Activated CD8-positive, alpha-beta memory T cell treated with anti-CD3 and anti-CD28 coated beads for 24 hours (primary cell): ENCODE measurements at regions not wholly inside any gene's neighbourhood (a gene's known extent, or its start where the extent isn't known, plus 50 kb on each side); places are given as distances from the start of the nearest gene placed in this dataset.
"Not testable (repeated sequence)": the region's sequence is repeated elsewhere in the genome, so short reads cannot be mapped to it uniquely, and the experiment has no call there.

ENCODE experiments used
- DNase-seq: peaks from one replicate; pipeline ENCODE4 v3.0.0-alpha.2; 2020

DNA sequence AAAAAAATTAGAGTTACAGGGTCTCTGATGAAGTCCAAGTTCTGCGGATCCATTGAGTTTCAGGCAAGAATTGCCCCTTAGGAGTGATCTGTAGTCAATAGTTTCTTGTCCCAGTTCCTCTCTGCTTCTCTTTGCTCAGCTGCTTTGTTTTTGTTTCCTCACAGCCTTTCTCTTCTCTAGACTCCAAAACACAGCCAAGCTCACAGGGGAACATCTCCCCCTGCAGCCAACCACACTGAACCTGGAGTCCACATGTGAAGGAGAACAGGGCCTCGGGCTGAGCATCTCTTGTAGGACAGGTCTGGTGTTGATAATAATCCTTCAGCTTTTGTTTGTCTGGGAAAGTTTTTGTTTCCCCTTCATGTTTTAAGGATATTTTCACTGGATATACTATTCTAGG is 202.6 kb upstream of the ATP10A start:
- no peak for DNase-seq

DNA sequence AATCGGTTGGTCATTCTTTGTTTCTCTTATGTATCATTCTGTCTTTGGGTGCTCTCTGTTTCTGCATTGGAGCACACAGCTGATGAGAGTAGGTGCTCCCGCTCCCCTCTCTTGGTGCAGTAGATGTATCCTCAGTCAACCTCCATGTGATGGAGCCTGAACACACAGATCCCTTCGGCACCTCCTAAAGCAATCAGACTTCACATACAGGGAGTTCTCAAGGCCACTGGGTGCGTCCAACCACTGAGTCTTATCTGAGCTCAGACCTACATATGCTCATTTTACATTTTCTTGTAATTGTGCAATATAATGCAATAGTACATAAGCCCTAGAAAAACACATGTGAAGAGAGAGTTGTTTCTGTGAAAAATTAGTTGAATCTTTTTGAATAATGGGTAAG is 198.1 kb upstream of the ATP10A start:
- DNase-seq, result no peak

DNA sequence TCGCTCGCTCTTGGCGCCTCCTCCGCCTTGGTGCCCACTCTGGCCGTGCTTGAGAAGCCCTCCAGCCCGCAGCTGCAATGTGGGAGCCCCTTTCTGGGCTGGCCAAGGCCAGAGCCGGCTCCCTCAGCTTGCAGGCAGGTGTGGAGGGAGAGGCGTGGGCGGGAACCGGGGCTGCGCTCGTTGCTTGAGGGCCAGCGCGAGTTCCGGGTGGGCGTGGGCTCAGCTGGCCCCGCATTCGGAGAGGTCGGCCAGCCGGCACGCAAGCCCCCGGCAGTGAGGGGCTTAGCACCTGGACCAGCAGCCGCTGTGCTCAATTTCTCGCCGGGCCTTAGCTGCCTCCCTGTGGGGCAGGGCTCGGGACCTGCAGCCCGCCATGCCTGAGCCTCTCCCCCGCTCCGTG is 193.6 kb upstream of the ATP10A start:
- not testable (repeated sequence) for DNase-seq

DNA sequence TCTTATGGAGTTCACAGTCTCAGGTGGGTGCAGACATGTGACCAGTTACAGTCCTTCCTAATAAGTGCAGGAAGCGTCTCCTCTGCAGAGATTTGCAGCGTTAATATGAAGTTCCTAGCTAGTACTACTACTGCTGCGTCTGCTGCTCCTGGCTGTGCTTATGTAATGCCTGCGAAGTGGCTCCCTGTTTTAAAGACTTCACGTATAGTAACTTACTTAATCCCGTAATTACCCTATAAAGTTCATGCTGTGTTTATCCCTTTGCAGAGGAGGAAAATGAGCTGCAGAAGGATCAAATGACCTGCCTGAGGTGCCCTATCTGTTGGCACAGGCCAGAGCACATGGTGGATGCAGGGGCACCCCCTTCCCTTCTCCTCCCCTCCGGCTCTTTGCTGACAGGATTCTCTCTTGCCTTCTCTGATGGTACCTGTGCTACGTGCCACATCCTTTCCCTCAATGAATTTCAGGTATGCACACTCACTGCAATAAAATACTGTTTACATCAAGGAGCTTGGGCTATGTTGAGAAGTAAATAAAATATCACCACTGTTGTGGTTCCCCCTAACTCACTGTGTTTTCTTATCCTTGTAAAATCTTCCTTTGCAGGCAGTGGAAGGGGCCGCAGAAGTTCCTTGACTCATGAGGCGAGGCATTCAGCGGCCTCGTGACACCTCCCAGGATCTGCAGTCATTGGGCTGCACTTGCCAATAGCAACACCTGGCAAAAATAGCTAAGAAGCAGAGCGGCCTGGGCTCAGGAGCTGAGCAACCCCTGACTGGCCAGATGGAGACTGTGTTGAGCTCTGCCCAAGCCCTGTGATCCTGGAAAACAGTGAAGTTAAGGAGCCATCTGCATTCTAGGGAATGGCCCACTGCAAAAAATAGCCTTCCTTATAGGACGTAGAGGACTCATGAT is 188.9 kb upstream of the ATP10A start:
- DNase-seq, result no peak

DNA sequence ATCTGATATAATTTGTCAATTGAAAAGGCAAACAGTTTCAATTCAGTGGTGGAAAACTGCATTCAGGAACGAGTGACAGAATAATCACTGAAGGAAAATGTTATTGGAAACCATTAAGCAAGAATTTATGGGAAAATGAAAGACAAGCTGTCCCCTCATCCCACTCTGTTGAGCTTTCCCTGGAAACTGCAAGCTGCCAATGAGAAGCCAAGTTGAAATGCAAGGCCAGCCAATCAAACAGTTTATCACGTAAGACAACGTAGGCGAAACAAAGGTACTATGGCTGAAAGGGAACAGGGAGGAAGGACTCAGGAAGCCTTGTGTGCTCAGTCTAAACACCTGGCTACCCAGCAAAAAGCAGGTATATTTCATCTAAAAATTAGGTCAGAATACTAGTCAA is 187.9 kb upstream of the ATP10A start:
- no peak for DNase-seq

DNA sequence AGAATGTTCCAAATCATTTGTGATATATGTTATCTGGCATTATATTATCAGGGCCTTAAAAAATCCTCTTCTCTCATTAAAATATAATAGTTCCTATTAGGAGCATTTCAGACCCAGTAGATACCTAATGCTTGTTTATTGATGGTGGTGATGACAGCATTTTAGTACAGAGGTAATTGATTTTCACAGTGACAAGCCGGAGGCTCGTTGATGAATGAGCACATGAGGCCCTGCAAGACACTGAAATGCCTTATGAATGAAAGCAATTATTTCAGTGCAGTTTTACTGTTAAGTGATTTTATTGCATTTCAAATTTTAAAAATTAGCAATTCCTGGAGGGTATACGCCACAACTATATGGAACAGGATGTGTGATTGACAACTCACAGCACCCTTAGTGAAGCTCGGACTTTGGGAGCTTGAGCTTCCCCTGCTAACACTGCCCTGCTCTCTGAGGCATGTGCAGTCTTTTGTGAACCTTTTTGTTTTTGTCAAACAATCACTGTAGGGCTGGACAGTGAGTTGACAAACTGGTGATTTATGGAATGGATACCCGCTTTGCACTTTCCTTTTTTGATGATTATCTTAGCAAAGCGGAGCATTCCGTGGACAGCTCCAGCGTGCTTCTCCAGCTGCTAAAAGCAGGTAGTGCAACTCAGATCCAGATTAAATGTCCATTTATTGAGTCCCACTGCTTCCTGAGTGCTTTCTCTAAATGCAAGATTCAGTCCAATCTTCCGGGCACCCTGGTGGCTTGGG is 187.0 kb upstream of the ATP10A start:
- no peak for DNase-seq

DNA sequence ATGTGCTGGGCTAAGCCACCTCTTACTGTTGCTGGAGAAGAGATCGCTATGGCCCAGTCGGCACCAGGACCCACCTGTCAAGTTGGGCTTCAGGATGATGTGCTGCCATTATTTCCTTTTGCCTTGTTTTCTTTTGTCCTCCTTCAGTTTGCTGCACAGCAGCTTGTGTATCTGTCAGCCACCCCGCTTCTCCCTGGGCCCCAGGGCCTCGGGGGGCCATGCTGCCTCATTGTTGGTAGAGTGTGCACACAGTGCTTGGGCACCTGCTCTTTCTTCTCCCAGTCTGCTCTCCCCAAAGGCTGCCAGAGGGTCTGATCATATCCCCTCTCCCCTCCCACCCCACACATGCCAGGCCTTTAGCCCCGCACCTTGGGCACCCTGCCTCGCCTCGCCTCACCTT is 185.5 kb upstream of the ATP10A start:
- DNase-seq, result no peak

DNA sequence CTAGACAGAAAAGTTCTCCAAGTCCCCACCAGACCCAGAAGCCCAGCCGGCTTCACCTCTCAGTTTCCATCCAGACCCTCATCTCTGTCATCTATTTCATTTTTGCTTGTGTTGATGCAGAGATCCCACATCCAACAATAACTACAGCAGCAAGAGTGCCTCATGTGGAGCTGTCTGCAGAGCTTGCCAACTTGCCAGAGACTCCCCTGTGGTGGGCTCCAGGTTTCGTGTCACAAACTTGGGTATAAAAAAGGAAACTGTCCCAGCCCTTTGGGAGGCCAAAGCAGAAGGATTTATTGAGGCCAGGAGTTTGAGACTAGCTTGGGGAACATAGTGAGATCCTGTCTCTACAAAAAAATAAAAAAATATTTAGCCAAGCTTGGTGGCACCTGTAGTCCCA is 182.4 kb upstream of the ATP10A start:
- DNase-seq, result no peak

DNA sequence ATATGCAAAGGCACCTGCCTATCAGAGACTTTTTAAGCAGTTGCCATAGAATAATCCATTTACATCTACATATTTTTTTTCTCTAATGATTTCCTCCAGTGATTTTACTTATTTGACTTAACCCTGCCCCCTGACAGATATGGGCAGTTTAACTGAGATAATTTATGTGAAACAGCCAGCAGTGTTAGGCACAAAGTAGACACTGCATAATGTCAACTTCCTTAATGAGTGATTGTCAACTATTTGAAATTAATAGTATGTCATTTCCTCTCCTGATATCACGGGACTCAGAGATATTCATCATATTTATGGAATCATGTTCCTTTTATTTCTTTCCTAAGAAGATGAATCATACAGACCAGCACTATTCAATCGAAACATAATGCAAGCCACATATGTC is 179.9 kb upstream of the ATP10A start:
- no peak for DNase-seq

DNA sequence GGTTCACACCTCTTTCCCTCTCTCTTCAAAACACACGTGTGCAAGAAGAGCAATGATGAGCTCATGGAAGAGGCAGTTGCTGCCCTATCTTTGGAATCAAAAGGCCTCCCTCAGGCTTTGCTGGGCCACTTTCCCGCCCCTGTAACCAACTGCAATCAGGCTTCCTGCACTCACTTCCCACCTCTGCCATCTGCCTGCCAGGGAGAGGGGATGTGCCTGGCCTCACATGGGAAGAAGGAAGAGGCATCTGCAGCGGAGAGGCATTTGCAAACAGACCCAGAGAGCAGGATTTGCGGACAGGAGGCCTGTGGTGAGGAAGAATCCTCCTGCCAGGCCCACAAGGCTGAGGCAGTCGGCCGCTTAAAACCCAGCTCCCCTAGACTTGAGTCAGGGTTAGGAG is 175.6 kb upstream of the ATP10A start:
- peak; percentile 33 for DNase-seq

DNA sequence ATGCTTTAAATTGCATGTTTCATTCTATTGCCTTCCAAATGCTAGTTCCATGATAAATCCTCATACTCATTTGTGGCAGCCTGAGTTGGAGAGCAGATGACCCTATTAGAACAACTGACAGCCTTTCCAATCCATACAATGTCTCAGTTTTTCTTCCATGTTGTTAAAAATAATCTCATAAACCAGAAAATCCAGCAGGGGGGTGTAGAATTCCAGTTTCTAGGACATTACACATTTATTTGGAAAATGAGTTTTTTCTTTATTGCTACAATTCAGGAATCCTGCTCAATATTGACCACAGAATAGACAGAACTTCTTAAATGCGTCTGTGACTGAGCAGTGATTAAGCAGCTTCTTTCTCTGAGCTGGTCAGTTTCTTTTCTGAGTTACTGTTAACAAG is 174.2 kb upstream of the ATP10A start:
- no peak for DNase-seq

DNA sequence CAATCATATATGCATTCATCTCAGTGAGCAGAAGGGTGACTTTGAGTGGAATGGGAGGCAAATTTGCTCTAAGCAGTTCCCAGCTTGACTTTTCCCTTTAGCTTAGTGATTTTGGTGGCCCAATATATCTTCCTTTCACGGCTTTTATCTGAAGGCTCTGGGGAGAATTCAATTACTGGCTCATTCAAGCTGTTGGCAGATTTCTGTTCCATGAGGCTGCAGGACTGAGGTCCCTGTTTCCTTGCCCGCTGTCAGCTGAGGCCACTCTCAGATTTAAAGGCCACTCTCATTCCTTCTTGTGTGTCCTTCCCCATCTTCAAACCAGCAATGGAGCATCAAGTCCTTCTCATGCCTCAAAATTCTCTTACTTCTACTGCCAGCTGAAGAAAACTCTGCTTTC is 170.4 kb upstream of the ATP10A start:
- no peak for DNase-seq

DNA sequence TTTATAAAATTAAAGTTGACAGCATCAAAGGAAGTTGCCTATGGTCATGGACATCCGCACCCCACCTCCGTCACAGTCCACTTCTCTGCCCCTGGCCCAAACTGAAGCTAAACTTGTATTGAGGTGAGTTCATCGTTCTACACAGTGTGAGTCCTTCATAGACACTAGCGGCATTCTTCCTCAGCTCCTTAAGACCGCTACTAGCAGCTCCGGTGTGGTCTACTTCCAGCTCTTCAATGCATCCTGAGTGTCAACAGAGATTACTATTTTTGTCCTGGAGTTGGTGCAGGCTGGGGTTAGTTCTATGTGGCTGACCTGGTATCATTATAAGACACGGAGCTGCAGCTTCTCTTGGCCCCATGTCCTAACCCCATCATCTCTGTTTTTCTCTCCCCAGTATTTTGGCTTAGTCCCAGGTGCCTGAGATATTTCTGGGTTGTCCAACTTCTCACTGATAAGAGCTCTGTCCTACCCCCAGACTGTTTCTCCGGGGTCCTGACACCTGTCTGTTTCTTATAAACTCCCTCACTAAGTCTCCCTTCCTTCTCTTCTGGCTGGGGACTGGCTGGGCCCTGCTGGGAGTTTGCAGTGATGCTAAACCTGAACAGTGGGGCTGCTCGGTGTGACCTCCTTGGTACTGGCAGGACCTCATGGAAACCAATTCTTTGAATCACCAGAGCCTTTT is 169.2 kb upstream of the ATP10A start:
- peak; percentile 7 for DNase-seq

DNA sequence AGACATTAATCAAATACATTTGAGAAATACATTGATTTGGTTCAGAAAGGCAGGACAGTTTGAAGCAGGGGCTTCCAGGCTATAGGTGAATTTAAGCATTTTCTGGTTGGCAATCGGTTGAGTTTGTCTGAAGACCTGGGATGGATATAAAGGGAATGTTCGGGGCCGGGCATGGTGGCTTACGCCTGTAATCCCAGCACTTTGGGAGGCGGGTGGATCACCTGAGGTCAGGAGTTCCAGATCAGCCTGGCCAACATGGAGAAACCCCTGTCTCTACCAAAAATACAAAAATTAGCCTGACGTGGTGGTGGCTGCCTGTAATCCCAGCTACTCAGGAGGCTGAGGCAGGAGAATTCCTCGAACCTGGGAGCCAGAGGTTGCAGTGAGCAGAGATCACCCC is 166.5 kb upstream of the ATP10A start:
- DNase-seq, result peak; percentile 7

DNA sequence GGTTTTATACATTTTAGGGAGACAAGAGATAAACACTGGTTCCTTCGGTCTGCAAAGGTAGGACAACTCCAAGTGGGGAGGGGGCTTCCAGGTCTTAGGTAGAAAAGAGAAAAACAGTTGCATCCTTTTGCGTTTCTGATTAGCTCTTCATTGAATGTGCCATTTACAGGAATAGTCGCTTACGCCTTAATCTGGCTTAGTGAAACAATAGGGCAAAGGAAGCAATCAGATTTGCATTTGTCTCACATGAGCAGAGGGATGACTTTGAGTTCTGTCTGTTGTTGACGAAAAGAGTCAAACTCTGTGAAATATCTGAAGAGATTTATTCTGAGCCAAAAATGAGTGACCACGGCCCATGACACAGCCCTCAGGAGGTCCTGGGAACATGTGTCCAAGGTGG is 166.0 kb upstream of the ATP10A start:
- no peak for DNase-seq

DNA sequence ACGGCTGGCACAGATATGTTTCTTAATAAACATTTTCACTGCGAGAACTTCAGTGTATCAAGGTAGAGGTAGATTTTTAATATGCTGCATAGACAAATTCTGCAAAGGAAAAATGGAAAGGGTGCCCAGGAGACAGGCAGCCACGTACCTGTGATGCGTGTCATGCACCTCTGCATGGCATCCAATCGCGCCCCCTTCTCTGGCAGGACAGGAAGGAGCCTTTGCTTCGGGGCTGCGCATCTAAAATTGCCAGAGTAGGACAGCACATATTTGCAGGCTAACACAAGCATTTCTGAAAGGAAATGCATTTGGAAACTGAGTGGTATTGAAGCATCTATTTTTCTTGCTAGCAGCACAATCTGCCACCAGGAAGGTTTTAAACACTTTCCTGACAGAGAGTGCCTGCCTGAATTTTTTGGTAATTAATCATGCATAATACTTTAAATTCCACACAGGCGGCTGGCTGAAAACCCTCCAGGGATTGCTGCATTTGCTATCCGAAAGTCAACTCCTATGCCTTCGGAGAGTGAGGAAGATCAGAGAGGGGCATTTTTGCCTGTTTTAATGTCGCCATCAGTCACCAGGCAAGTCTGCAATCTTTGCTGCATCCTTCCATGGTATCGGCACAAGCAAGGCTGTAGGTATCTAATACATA is 165.1 kb upstream of the ATP10A start:
- DNase-seq, result no peak

DNA sequence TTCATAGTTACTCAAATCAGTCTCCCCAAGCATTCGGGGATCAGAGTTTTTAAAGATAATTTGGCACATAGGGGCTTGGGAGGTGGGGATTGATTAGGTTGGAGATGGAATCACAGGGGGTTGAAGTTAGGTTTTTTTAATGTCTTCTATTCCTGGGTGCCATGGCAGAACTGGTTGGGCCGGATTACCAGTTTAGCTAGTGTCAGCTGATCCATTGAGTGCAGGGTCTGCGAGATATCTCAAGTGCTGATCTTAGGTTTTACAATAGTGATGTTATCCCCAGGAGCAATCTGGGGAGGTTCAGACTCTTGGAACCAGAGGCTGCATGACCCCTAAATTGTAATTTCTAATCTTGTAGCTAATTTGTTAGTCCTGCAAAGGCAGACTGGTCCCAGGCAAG is 163.5 kb upstream of the ATP10A start:
- DNase-seq, result not testable (repeated sequence)

DNA sequence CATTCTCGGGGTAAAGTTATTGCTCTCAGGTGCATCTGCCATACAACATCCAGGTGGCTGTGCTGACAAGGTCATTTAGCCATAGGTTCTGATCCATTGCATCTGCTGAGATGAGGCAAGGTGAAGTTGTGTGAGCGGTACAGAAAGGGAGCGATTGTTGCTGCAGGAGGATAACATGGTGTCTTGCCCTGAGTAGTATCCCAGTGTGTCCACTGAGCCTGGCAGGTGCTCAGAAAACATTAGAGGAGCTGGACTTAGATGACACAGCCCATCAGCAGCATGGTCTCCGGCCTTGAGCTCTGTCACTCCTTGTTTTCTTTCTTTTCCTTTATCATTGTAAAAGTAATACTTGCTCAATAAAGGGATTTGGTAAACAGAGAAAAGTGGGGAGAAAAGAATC is 161.1 kb upstream of the ATP10A start:
- DNase-seq, result no peak

DNA sequence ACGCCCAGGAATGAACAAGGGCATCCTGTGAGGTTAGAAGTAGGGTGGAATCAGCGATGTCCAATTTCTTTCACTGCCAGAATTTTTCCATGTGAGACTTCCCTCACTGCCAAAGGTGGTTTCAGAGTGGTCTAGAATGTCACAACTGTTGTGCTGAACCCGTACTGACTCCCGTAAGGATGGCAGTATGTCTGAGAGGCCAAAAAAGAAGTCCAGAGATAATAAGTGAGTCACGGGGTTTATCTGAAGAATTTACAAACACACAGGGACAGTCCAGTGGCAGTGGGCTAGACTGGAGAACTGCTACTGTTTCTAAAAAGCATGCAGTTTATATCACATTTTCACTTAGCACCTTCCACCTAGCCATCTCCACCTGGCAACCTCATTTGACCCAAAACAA is 160.6 kb upstream of the ATP10A start:
- peak; percentile 9 for DNase-seq

DNA sequence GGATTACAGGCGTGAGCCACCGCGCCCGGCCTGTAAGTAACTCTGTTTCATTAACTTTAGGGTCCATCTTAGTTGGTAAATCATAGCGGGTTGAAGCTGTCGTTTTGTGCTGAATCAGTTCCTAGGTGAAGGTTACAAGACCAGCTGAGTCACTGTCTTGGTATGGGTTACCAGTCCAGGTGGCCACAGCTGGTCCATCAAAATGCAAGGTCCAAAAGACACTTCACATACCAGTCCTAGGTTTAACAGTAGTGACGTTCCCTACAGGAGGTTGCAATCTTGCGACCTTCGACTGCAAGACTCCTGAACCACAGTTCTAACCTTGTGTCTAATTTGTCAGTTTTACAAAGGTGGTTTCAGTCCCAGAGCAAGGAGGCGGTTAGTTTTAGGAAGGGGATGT is 160.1 kb upstream of the ATP10A start:
- peak; percentile 5 for DNase-seq

DNA sequence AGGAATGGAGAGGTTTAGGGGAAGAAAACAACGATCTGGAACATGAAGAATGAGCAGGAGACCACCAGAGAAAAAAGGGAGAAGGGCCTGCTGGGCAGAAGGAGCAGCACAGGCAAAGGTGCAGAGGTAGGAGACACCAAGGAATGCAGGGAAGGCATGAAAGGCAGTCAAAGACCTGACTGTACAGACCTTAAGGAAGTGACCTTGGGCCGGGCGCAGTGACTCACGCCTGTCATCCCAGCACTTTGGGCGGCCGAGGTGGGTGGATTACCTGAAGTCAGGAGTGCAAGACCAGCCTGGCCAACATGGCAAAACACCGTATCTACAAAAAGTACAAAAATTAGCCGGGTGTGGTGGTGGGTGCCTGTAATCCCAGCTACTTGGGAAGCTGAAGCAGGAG is 157.7 kb upstream of the ATP10A start:
- DNase-seq, result peak; percentile 28

DNA sequence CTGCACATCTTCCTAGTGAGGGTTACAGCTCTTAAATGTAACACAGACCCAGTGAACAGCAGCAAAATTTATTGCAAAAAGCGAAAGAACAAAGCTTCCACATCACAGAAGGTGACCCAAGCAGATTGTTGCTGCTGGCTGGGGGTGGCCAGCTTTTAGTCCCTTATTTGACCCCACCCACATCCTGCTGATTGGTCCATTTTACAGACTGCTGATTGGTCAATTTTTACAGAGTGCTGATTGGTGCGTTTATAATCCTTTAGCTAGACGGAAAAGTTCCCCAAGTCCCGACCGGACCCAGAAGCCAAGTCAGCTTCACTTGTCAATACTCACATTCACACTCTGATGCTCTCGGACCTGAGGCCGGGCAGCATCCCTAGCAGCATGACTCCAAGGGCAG is 154.5 kb upstream of the ATP10A start:
- peak; percentile 28 for DNase-seq

DNA sequence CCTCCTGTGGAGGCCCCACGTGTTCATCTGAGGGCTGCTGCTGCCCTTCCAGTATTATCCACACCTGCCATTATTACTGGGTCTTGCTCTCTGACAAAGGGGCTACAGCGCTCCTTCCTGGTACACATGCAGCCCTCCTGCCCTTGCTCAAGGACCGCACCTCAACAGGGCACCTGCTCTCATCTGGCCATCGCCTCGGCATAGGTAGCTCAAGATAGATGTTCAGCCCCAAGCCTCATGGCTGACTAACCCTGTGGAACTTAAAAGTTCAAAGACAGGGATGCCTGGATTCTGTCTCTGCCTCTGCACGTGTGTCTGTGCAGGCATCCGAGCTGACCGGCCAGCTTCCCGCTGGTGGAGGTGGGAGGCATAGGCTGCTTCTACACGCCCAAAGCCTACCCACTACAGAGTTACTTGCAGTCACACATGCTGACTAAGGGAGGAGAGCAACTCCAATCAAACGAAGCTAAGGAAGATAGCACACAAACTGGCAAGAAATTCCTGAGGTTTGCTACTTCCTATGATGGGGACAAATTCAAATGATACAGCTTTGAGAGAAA is 152.5 kb upstream of the ATP10A start:
- DNase-seq, result no peak
